GM19452 (cell line): ENCODE measurements at regions not wholly inside any gene's neighbourhood (a gene's known extent, or its start where the extent isn't known, plus 50 kb on each side); places are given as distances from the start of the nearest gene placed in this dataset.
"Not testable (repeated sequence)": the region's sequence is repeated elsewhere in the genome, so short reads cannot be mapped to it uniquely, and the experiment has no call there.

ENCODE experiments used
- ATAC-seq: cut with Tn5 transposase; IDR thresholded peaks from one replicate; pipeline ENCODE4 v1.9.1; 2021; ENCODE audit not compliant: unreplicated experiment

GRCh38 chr11:122404571-122404970 is 251.0 kb upstream of the UBASH3B start:
- ATAC-seq, result no peak

- not testable (repeated sequence) for ATAC-seq
Observed at GRCh38 chr11:122401581-122401980, 253.9 kb upstream of the UBASH3B start.

GRCh38 chr11:122399375-122399774 is 256.1 kb upstream of the UBASH3B start:
- ATAC-seq, result no peak

- ATAC-seq, result no peak
Observed at GRCh38 chr11:122398851-122399250, 256.7 kb upstream of the UBASH3B start.

- ATAC-seq, result peak; percentile 63
Observed at GRCh38 chr11:122398167-122398566, 257.4 kb upstream of the UBASH3B start.

- no peak for ATAC-seq
Observed at GRCh38 chr11:122395282-122395681, 260.2 kb upstream of the UBASH3B start.

GRCh38 chr11:122394313-122394712 is 261.2 kb upstream of the UBASH3B start:
- no peak for ATAC-seq

GRCh38 chr11:122393209-122393860 is 262.2 kb upstream of the UBASH3B start:
- no peak for ATAC-seq

GRCh38 chr11:122392508-122392907 is 263.0 kb upstream of the UBASH3B start:
- no peak for ATAC-seq

GRCh38 chr11:122391049-122391448 is 264.5 kb upstream of the UBASH3B start:
- no peak for ATAC-seq

GRCh38 chr11:122383186-122383585 is 267.2 kb upstream of the BLID start:
- ATAC-seq, result no peak

GRCh38 chr11:122375687-122376399 is 259.8 kb upstream of the BLID start:
- ATAC-seq, result no peak

- ATAC-seq, result no peak
Observed at GRCh38 chr11:122368796-122369195, 252.8 kb upstream of the BLID start.

GRCh38 chr11:122367809-122368231 is 251.8 kb upstream of the BLID start:
- no peak for ATAC-seq

GRCh38 chr11:122365610-122366360 is 249.8 kb upstream of the BLID start:
- no peak for ATAC-seq

- no peak for ATAC-seq
Observed at GRCh38 chr11:122363296-122363695, 247.3 kb upstream of the BLID start.

- ATAC-seq, result no peak
Observed at GRCh38 chr11:122362381-122362780, 246.4 kb upstream of the BLID start.

- ATAC-seq, result no peak
Observed at GRCh38 chr11:122360875-122361274, 244.9 kb upstream of the BLID start.

GRCh38 chr11:122359081-122359571 is 243.1 kb upstream of the BLID start:
- no peak for ATAC-seq

- ATAC-seq, result no peak
Observed at GRCh38 chr11:122358292-122358691, 242.3 kb upstream of the BLID start.

GRCh38 chr11:122355968-122356367 is 240.0 kb upstream of the BLID start:
- no peak for ATAC-seq
